Natural killer cell treated with Interleukin-12 subunit alpha and Interleukin-12 subunit beta and Interleukin-15 and Interleukin-18, amount 100 ng/mL, for 72 hours (primary cell): ENCODE measurements at regions not wholly inside any gene's neighbourhood (a gene's known extent, or its start where the extent isn't known, plus 50 kb on each side); places are given as distances from the start of the nearest gene placed in this dataset.
"Not testable (repeated sequence)": the region's sequence is repeated elsewhere in the genome, so short reads cannot be mapped to it uniquely, and the experiment has no call there.

Experiments
- ATAC-seq, 2 donors: fragments of 150-1000 bp; cut with Tn5 transposase in 1 of 2; sonication (Bioruptor Pico), chemical (Tn5 transposase) in 1 of 2; 2 replicates each; pipeline ENCODE4 v1.10.0; 2021
- DNase-seq: peaks from one replicate; pipeline ENCODE4 v3.0.0; 2022; ENCODE audit warnings: low spot score
- H3K27ac Mint-ChIP-seq, 2 donors: 1 replicate in 1 of 2; 2 replicates in 1 of 2; pipeline ENCODE4 v1.8.0; 2022; ENCODE audit warnings: mixed read lengths in 2 of 2, mild to moderate bottlenecking in 1 of 2, moderate library complexity in 1 of 2
- H3K27me3 Mint-ChIP-seq, 2 donors: 1 replicate in 1 of 2; 2 replicates in 1 of 2; pipeline ENCODE4 v1.8.0; 2022; ENCODE audit warnings: mixed read lengths in 2 of 2
- H3K36me3 Mint-ChIP-seq: one replicate; pipeline ENCODE4 v1.8.0; 2022; ENCODE audit warnings: mixed read lengths
- H3K4me1 Mint-ChIP-seq, 2 donors: 1 replicate in 1 of 2; 2 replicates in 1 of 2; pipeline ENCODE4 v1.8.0; 2022; ENCODE audit warnings: low read depth in 2 of 2, mixed read lengths in 2 of 2, mild to moderate bottlenecking in 1 of 2
- H3K4me3 Mint-ChIP-seq: one replicate; pipeline ENCODE4 v1.8.0; 2022; ENCODE audit warnings: mixed read lengths
- H3K9me3 Mint-ChIP-seq: 2 replicates; pipeline ENCODE4 v1.8.0; 2022; ENCODE audit warnings: mixed read lengths

GRCh38 chr1:53392460-53392859 is 64.6 kb upstream of the LRP8 start:
- Mint-ChIP-seq H3K9me3 (no peaks in the 10 kb centered on the region), H3K36me3 (no peaks in the 10 kb centered on the region), H3K27me3 (peaks cover 4 to 7% of the 10 kb centered on the region in 2 donors), H3K4me1 (peaks cover 0 to 7% of the 10 kb centered on the region in 2 donors), H3K27ac (peak overlapping the region in 1 of 2 donors; percentile 62), H3K4me3 (no peak overlapping the region)
- ATAC-seq = no peak
- DNase-seq = no peak

GRCh38 chr1:53393325-53393792 is 65.5 kb upstream of the LRP8 start:
- ATAC-seq (peak; percentile 80 to 81), DNase-seq (peak; percentile 84)
- H3K4me3 Mint-ChIP-seq = no peak overlapping the region
- peaks cover 0 to 7% of the 10 kb centered on the region in 2 donors for H3K27me3 Mint-ChIP-seq
- no peaks in the 10 kb centered on the region for H3K36me3 Mint-ChIP-seq
- H3K9me3 Mint-ChIP-seq = no peaks in the 10 kb centered on the region
- H3K4me1 Mint-ChIP-seq = peaks cover 0 to 7% of the 10 kb centered on the region in 2 donors
- peak overlapping the region in 1 of 2 donors; percentile 62 for H3K27ac Mint-ChIP-seq

- H3K4me3 Mint-ChIP-seq = no peak overlapping the region
- ATAC-seq (no peak), DNase-seq (no peak)
- peak overlapping the region in 1 of 2 donors; percentile 79 for H3K27ac Mint-ChIP-seq
- no peaks in the 10 kb centered on the region for H3K36me3 Mint-ChIP-seq
- H3K9me3 Mint-ChIP-seq = no peaks in the 10 kb centered on the region
- H3K4me1 Mint-ChIP-seq = peaks cover 0 to 7% of the 10 kb centered on the region in 2 donors
- H3K27me3 Mint-ChIP-seq = peaks cover 0 to 7% of the 10 kb centered on the region in 2 donors
These were observed 64.9 kb upstream of the DMRTB1 start for GRCh38 chr1:53394306-53394705.

GRCh38 chr1:53395671-53396215 is 63.5 kb upstream of the DMRTB1 start:
- peaks cover 0 to 3% of the 10 kb centered on the region in 2 donors for H3K4me1 Mint-ChIP-seq

GRCh38 chr1:53396573-53397268 is 62.5 kb upstream of the DMRTB1 start:
- peak overlapping the region; percentile 62 to 79 for H3K27ac Mint-ChIP-seq
- no peak for DNase-seq
- H3K4me1 Mint-ChIP-seq = peaks cover 0 to 3% of the 10 kb centered on the region in 2 donors
- no peak overlapping the region for H3K4me3 Mint-ChIP-seq
- H3K27me3 Mint-ChIP-seq = peaks cover 0 to 7% of the 10 kb centered on the region in 2 donors
- ATAC-seq = no peak
- H3K9me3 Mint-ChIP-seq = no peaks in the 10 kb centered on the region
- no peaks in the 10 kb centered on the region for H3K36me3 Mint-ChIP-seq

More at GRCh38 chr1:53395671-53396215, 63.5 kb upstream of the DMRTB1 start:
- Mint-ChIP-seq H3K27me3 (peaks cover 0 to 7% of the 10 kb centered on the region in 2 donors), H3K27ac (peak overlapping the region; percentile 62 to 79), H3K4me3 (no peak overlapping the region), H3K9me3 (no peaks in the 10 kb centered on the region), H3K36me3 (no peaks in the 10 kb centered on the region)
- DNase-seq = no peak
- no peak for ATAC-seq

- Mint-ChIP-seq H3K4me1 (peaks cover 0 to 3% of the 10 kb centered on the region in 2 donors), H3K27me3 (peaks cover 0 to 7% of the 10 kb centered on the region in 2 donors), H3K36me3 (no peaks in the 10 kb centered on the region)
These were observed 61.1 kb upstream of the DMRTB1 start for GRCh38 chr1:53398091-53398490.

GRCh38 chr1:53398576-53399365 is 60.4 kb upstream of the DMRTB1 start:
- H3K4me3 Mint-ChIP-seq = no peak overlapping the region
- no peak for ATAC-seq
- peak overlapping the region in 1 of 2 donors; percentile 79 for H3K27ac Mint-ChIP-seq
- H3K9me3 Mint-ChIP-seq = no peaks in the 10 kb centered on the region
- peaks cover 0 to 3% of the 10 kb centered on the region in 2 donors for H3K4me1 Mint-ChIP-seq
- no peak for DNase-seq
- H3K36me3 Mint-ChIP-seq = no peaks in the 10 kb centered on the region
- H3K27me3 Mint-ChIP-seq = peaks cover 0 to 7% of the 10 kb centered on the region in 2 donors

More at GRCh38 chr1:53398091-53398490, 61.1 kb upstream of the DMRTB1 start:
- ATAC-seq (no peak), DNase-seq (no peak)
- Mint-ChIP-seq H3K4me3 (no peak overlapping the region), H3K9me3 (no peaks in the 10 kb centered on the region), H3K27ac (peak overlapping the region in 1 of 2 donors; percentile 79)

GRCh38 chr1:53399370-53400133 is 59.6 kb upstream of the DMRTB1 start:
- not testable (repeated sequence) for H3K4me1 Mint-ChIP-seq, H3K36me3 Mint-ChIP-seq, ATAC-seq, H3K27me3 Mint-ChIP-seq, DNase-seq, H3K9me3 Mint-ChIP-seq, H3K27ac Mint-ChIP-seq, H3K4me3 Mint-ChIP-seq

- no peak for ATAC-seq
- no peak for DNase-seq
- Mint-ChIP-seq H3K4me3 (no peak overlapping the region), H3K4me1 (no peaks in the 10 kb centered on the region), H3K36me3 (no peaks in the 10 kb centered on the region), H3K9me3 (no peaks in the 10 kb centered on the region), H3K27ac (peak overlapping the region; percentile 11 to 50), H3K27me3 (peaks cover 0 to 6% of the 10 kb centered on the region in 2 donors)
These were observed 58.2 kb upstream of the DMRTB1 start for GRCh38 chr1:53400761-53401674.

- Mint-ChIP-seq H3K27me3 (no peaks in the 10 kb centered on the region), H3K36me3 (no peaks in the 10 kb centered on the region), H3K4me1 (peaks cover 6 to 7% of the 10 kb centered on the region in 2 donors), H3K9me3 (no peaks in the 10 kb centered on the region), H3K4me3 (no peak overlapping the region), H3K27ac (peak overlapping the region; percentile 11 to 71)
- no peak for ATAC-seq
- DNase-seq = no peak
These were observed 57.1 kb upstream of the DMRTB1 start for GRCh38 chr1:53401813-53402745.

- Mint-ChIP-seq H3K27me3 (no peaks in the 10 kb centered on the region), H3K9me3 (no peaks in the 10 kb centered on the region), H3K4me1 (peaks cover 13 to 16% of the 10 kb centered on the region in 2 donors), H3K36me3 (no peaks in the 10 kb centered on the region), H3K4me3 (no peak overlapping the region), H3K27ac (peak overlapping the region in 1 of 2 donors; percentile 71)
- ATAC-seq (no peak), DNase-seq (no peak)
These were observed 56.1 kb upstream of the DMRTB1 start for GRCh38 chr1:53402891-53403655.
